Calu3 (cell line): ENCODE measurements at regions not wholly inside any gene's neighbourhood (a gene's known extent, or its start where the extent isn't known, plus 50 kb on each side); places are given as distances from the start of the nearest gene placed in this dataset.

Experiments
- BruUV-seq: library from RNA; stranded (reverse); fragments of 400-500 nt; replicated peaks from 2 replicates; lab custom pipeline; 2021; lab: Mats Ljungman, UMichigan
- CTCF ChIA-PET: fragments of 300-600 bp; sonication (Branson Sonifier 250); formaldehyde crosslinking; loops from one replicate; lab custom pipeline; 2022; ENCODE audit warnings: antibody characterized with exemption; lab: Charles Lee
- DNase-seq: peaks from one replicate; pipeline ENCODE4 v3.0.0; 2022
- H3K27ac Mint-ChIP-seq: one replicate; pipeline ENCODE4 v1.8.0; 2022; ENCODE audit warnings: mixed read lengths; ENCODE audit not compliant: unreplicated experiment
- H3K27me3 Mint-ChIP-seq: one replicate; pipeline ENCODE4 v1.8.0; 2022; ENCODE audit warnings: mixed read lengths; ENCODE audit not compliant: unreplicated experiment
- H3K36me3 Mint-ChIP-seq: one replicate; pipeline ENCODE4 v1.8.0; 2022; ENCODE audit warnings: mild to moderate bottlenecking, moderate library complexity, mixed read lengths; ENCODE audit not compliant: insufficient read depth, unreplicated experiment
- H3K4me1 Mint-ChIP-seq: one replicate; pipeline ENCODE4 v1.8.0; 2022; ENCODE audit warnings: mild to moderate bottlenecking, low read depth, mixed read lengths; ENCODE audit not compliant: unreplicated experiment
- H3K4me3 Mint-ChIP-seq: one replicate; pipeline ENCODE4 v1.8.0; 2022; ENCODE audit warnings: mild to moderate bottlenecking, low read depth, moderate library complexity, mixed read lengths; ENCODE audit not compliant: unreplicated experiment
- H3K9me3 Mint-ChIP-seq: one replicate; pipeline ENCODE4 v1.8.0; 2022; ENCODE audit warnings: low read depth, mixed read lengths; ENCODE audit not compliant: unreplicated experiment
- CTCF ChIP-seq: fragments of 200-600 bp; IDR thresholded peaks from one replicate; pipeline ENCODE4 v1.8.0; 2022; ENCODE audit warnings: antibody characterized with exemption; ENCODE audit not compliant: unreplicated experiment
- intact Hi-C: fragments of 100-400 bp; cut with micrococcal nuclease; formaldehyde crosslinking; loops from one replicate; pipeline ENCODE4 v1.10.0; 2022; ENCODE audit not compliant: unreplicated experiment

- TF ChIP-seq CTCF = no peak
- CTCF ChIA-PET = no interaction called here
- Mint-ChIP-seq H3K27me3 (no peaks in the 10 kb centered on the region), H3K36me3 (no peaks in the 10 kb centered on the region), H3K4me3 (no peak overlapping the region), H3K9me3 (no peaks in the 10 kb centered on the region), H3K4me1 (no peaks in the 10 kb centered on the region), H3K27ac (no peak overlapping the region)
- no TSS peak for BruUV-seq
- intact Hi-C loops = no loop called here
- no peak for DNase-seq
These were observed 114.7 kb upstream of the INTU start for GRCh38 chr4:127518046-127518445.

- H3K27ac Mint-ChIP-seq = no peak overlapping the region
- BruUV-seq = no TSS peak
- DNase-seq = no peak
- TF ChIP-seq CTCF = no peak
- no peaks in the 10 kb centered on the region for H3K9me3 Mint-ChIP-seq
- H3K4me3 Mint-ChIP-seq = no peak overlapping the region
- H3K36me3 Mint-ChIP-seq = no peaks in the 10 kb centered on the region
- no peaks in the 10 kb centered on the region for H3K27me3 Mint-ChIP-seq
- no peaks in the 10 kb centered on the region for H3K4me1 Mint-ChIP-seq
- CTCF ChIA-PET = no interaction called here
- intact Hi-C loops = no loop called here
These were observed 111.3 kb upstream of the INTU start for GRCh38 chr4:127521463-127521862.

- no peak for TF ChIP-seq CTCF
- H3K27ac Mint-ChIP-seq = no peak overlapping the region
- BruUV-seq = no TSS peak
- no peaks in the 10 kb centered on the region for H3K4me1 Mint-ChIP-seq
- H3K36me3 Mint-ChIP-seq = no peaks in the 10 kb centered on the region
- no peaks in the 10 kb centered on the region for H3K9me3 Mint-ChIP-seq
- no peaks in the 10 kb centered on the region for H3K27me3 Mint-ChIP-seq
- CTCF ChIA-PET = no interaction called here
- no peak for DNase-seq
- H3K4me3 Mint-ChIP-seq = no peak overlapping the region
- intact Hi-C loops = no loop called here
These were observed 109.4 kb upstream of the INTU start for GRCh38 chr4:127523369-127523768.

- intact Hi-C loops = no loop called here
- Mint-ChIP-seq H3K27ac (no peak overlapping the region), H3K36me3 (no peaks in the 10 kb centered on the region), H3K9me3 (peaks cover 3% of the 10 kb centered on the region), H3K4me1 (no peaks in the 10 kb centered on the region), H3K4me3 (no peak overlapping the region), H3K27me3 (no peaks in the 10 kb centered on the region)
- BruUV-seq = no TSS peak
- CTCF ChIA-PET = no interaction called here
- DNase-seq = no peak
- no peak for TF ChIP-seq CTCF
These were observed 107.1 kb upstream of the INTU start for GRCh38 chr4:127525608-127526007.
